SKM-1 treated with dmso at 0.1 percent for 144 hours (cell line): ENCODE measurements at regions not wholly inside any gene's neighbourhood (a gene's known extent, or its start where the extent isn't known, plus 50 kb on each side); places are given as distances from the start of the nearest gene placed in this dataset.

Experiments used
- DNase-seq: peaks from one replicate; lab custom pipeline; 2025; ENCODE audit not compliant: unreplicated experiment; lab: John Stamatoyannopoulos, UW

DNA sequence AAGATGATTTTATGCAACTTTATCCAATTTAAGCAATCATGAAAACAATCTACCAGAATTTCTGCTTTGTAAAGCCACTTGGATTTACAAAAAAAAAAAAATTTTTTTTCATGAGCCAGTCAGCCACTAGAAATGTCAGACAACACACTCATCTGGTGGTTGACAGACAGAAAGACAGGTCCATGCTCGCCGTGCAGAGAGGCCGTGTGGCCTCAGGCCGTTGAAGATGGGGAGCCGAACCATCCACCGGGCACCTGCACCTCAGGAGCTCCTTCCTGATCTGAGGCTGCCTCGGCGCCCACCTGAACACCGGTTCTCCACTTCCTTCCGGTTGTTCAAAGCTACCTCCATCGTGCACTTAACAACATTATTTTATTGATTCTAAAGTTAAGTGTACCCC is 138.0 kb upstream of the IRX4 start:
- DNase-seq, result no peak

- DNase-seq, result no peak
These were observed 137.0 kb upstream of the IRX4 start for GRCh38 chr5:2019716-2020115.

- DNase-seq, result no peak
These were observed 135.6 kb upstream of the IRX4 start for GRCh38 chr5:2018390-2018724.

GRCh38 chr5:2017540-2018389 is 135.0 kb upstream of the IRX4 start:
- peak; percentile 30 for DNase-seq

DNA sequence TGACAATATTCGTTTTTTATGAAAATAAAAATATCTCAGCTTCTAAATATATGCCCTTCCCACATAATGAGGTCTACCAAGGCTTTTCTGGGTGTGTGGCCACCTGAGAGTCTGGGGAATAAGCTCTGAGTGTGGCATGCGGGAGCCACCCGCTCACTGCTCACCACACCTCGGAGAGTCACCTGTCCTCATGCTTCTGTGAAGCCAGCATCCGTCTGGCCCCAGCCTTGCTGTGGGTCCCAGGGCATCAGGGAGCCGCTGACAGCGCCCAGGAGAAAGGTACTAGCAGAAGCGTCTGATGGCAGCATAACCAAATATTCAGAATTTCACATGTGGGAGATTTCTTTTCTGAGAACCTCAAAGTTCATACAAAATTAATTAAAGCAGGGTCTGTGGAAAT is 133.2 kb upstream of the IRX4 start:
- DNase-seq, result no peak

- no peak for DNase-seq
These were observed 132.6 kb upstream of the IRX4 start for GRCh38 chr5:2015124-2015848.

GRCh38 chr5:2014058-2014610 is 131.4 kb upstream of the IRX4 start:
- DNase-seq, result no peak

DNA sequence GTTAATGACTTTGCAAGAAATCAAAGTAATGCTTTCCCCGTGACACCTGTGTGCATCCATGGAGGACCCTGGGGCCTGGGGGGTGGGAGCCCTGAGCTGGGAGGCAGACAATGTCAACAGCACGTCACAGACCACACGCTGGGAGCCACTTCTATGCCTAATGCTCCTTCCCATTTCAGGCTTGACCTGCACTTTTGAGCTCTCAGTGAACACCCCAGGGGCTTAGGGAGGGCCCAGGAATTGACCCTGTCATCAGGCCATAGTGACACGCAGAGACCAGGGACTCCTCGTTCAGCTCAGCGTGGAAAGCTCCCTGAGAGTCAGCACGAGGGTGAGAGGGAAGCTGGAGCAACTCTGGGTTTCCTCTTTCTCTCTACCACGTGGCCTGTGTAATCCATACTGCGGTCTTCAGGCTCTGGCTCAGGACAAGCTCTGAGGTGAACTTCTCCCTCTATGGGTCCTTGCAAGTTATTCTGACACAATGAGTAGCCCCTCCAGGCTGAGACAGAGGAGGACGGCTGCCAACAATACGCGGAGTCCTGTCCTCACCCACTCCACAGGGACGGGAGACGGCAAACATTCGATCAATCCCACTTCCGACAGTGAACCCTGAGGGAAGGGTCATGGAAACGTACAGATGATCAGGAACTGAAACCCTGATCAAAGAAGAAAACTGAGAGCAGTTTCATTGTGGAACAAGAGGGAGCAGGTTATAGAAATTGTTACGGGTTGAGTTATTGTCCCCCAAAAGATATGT is 130.8 kb upstream of the IRX4 start:
- no peak for DNase-seq

GRCh38 chr5:2012885-2013284 is 130.2 kb upstream of the IRX4 start:
- no peak for DNase-seq

DNA sequence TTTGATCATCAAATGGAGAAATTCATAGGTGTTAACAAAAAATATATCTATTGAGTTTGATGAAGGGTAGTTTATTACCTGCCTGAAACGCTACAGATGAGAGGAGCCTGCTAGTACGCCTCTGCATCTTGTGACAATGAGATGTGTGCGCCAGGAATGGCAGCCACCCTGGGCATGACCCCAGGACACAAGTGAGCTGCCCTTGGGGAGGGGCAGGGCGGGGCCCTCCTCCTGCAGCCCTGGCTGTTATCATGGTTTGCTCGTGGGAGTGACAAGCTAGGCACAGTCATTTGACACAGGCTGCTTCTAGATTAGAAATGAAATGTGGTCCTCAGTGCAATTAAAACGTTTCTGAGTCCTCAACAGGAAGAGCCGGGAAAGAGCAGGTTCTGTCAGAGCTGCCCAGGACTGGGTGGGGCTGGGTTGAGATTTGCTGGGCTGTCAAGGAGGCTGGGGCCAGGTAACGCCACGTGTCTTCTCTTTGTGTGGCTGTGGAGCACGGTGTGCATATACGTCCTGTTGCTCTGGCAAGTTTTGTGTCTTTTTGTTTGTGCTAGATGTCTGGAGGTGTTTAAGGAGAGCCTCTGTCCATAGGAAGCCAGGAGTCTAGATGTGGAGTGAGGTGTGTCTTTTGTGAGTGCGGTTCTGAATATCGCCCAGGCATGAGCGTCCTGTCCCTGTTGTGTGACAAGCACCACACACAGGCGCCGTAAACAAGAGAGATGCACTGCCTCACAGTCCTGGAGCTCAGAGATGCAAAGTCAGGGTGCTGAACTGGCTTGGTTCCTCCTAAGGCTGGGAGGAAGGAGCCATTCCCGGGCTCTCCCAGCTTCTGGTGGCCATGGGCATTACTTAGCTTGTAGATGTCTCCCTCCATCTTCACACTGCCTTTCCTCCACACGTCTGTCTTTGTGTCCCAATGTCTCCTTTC is 129.0 kb upstream of the IRX4 start:
- DNase-seq, result no peak

DNA sequence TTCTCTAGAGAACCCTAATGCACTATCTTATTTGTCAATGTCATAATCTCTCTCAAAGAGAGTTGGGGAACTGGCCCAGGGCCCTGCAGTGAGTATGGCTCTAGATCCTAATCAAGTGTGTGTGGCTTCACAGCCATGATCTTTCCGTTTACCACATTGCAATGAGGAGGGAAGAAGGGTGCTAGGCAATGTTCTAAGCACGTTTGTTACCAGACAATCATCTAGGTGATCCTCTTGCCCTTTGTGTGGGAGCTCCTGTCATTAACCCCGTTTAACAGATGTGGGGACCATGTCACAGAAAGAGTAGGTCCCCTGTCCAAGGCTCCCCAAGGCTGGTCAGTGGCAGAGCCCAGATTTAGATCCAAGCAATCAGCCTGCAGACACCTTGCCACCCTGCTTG is 128.2 kb upstream of the IRX4 start:
- no peak for DNase-seq

- no peak for DNase-seq
These were observed 127.5 kb upstream of the IRX4 start for GRCh38 chr5:2009986-2010914.

DNA sequence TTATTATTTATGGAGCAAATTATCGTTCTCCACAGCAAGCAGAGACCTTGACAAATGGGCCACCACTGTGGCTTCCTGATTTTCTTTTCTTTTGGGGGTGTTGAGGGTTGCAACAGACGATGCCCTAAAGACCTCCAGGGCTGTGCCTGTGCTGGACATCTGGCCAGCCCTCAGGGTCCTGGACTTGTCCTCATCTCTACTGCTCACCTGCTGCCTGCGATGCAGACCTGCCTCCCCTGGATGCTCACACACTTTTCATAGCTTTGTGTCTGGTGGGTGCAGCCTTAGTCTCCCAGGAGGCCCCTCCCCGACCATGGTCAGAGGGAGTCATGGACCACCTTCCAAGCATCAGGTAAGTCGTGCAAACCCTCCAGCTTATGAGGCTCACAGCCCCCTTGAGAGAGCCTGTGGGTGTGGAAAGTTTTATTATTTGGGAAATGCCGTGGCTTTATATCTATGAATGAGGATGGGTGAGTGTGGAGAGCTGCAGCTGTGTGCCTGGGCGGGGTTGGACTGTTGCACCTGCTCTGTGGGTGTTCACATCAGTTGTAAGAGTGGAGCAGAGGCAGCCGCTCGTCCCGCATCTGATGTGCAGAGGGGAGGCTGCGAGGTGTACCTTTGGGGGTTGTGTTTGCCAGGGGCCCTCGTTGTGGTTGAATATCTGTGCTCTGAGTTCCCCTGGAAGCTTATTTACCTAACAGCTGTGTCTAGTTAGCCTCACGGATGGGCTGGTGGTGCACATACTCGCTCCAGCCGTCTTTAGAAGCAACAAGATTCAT is 126.3 kb upstream of the IRX4 start:
- no peak for DNase-seq

DNA sequence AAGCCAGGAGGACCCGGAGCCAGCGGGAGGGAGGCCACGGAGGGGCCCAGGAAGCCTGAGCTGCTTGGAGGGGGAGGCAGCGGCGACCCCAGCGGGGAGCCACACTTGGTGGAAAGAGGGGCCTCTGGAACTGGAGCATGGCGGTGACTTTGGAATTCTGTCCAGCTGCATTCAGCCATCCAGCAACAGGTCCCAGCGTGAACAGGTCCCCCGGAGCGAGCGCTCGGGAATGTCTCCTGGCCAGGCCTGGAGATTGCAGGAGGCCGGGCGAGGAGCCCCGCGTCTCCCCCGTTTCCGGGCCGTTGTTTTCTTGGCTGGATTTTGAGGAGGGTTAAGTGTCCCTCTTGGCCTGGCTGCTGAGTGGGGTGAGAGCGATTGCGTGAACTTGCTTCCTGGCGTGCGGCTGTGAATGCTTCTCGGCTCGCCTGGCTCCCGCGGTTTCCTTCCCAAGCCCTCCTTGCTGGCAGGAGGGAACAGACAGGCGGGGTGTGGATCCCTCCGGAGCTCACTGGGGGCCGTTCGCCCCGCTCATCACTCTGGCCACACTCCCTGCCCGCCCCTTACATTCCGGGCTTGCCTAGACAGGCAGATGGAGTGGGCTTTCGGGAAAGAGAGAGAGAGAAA is 125.3 kb upstream of the IRX4 start:
- no peak for DNase-seq

GRCh38 chr5:2007496-2007877 is 124.8 kb upstream of the IRX4 start:
- DNase-seq, result no peak

DNA sequence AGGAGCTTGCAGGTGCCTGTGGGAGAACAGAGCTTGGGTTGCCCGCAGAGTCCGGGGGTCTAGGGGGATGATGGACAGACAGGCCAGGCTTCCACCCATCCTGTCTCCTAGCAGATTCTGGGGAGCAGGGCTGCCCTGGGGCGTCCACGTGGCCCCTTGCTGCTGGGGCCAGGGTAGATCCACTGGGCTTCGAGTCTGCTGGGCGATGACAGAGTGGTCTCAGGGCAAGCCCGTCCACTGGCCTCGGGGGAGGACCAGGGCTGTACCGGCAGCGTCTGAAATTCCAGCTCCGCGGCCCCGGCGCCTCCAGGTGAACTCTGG is 124.2 kb upstream of the IRX4 start:
- no peak for DNase-seq

DNA sequence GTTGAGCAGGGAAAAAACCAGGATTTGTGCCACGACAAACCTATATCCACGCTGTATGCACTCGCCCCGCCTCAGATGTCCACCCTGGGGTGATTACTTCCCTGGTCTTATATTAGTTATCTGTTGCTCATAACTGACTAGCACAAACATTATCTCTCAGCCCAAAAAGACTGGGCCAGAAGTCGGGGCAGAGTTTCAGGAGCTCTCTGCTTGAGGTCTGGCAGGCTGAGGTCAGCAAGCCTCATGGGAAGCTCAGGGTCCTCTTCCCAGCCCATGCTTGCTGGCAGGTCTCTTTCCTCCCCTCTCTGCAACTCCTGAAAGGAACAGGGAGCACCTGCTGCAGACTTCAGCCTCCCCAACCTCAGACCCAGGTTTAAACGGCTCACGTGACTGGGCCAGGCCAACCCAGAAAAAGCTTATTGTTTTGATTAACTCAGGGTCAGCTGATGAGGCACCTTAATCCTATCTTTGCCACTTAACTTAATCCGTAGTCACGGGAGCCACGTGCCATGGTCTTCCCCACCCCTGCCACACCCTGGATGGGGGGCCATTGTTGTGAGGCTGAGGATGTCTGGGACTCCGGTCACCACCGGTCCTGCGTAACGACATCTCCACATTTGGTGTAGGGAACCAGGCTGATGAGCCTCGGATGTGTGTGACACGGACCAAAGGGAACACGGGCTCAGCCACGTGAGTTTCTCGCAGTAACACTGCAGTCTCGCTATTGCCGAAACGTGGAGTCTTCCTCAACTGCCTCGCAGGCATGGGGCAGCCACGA is 123.7 kb upstream of the IRX4 start:
- no peak for DNase-seq
